Fibroblast of peridontal ligament (primary cell): ENCODE measurements at regions not wholly inside any gene's neighbourhood (a gene's known extent, or its start where the extent isn't known, plus 50 kb on each side); places are given as distances from the start of the nearest gene placed in this dataset.
"Not testable (repeated sequence)": the region's sequence is repeated elsewhere in the genome, so short reads cannot be mapped to it uniquely, and the experiment has no call there.

Source experiments
- DNase-seq: peaks from one replicate; pipeline ENCODE4 v3.0.0-alpha.2; 2010; ENCODE audit errors: extremely low read depth

DNA sequence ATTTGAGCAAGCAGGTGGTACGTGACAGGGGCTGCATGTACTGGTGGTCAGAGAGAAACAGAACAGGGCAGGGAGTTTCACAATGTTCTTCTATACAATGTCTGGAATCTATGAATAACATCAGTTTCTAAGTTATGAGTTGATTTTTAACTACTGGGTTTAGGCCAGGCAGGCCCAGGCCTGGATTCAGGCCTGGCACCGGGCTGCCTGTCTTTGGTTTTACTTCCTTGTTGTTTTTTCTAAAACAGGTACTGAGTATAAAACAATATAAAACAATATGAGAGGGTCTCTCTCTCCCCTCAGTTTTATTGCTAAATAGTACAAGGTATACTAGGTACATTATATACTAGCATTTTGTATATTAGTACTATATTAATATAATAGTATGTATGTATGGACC lies 742.7 kb upstream of the FAT3 start:
- DNase-seq = not testable (repeated sequence)

DNA sequence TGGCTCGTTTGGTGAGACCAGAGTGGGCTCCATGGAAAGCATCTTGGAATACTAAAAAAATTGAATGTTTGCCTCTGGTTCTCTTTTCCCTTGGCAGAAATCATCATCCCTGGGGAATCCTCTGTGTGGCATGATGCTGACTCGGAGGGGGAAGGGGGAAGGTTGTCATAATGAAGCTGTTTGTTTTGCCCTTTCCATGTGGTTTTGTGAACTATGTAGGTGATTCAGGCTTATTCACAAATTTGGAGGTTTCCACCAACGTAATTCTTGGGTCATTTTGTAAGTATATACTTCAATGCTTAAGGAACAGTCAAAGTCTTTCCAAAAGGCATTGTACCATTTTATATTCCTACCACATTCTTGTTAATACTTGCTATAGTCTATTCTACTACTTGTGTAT lies 754.0 kb upstream of the FAT3 start:
- no peak for DNase-seq

DNA sequence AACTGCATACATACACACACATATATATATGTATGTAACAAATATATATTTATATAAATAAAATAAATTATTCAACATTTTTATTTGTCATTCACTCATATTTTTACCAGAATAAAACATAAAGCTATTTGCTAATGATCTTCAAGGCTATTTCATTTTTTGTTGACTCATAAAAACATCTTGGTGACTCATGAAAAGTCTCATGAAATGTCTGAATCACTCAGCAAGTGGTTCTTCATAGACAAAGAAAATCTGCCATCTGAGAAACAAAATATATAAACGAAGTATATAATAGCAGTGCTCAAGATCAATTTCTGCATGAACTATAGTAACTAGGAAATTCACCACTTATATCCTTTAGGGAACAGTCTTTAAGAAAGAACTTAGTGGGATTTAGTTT lies 764.8 kb upstream of the FAT3 start:
- no peak for DNase-seq

DNA sequence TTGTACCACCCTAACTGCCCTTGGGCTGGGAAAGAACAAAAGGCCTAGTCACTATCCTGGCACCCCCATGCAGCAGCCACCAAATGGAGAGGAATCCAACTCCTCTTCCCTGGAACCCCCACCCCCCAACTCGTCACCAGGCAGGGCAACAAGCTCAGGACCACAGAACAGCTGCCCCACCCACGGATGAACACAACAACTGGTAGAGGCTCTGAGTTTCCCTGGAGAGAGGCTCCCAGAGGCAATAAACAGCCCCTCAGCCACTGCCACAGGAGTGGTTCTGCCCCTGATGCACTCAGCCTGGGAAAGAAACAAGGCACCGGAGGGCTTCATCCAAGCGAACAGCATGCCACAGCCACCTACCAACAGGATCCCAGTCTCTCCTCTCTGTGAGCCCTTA lies 778.4 kb upstream of the FAT3 start:
- DNase-seq = no peak

DNA sequence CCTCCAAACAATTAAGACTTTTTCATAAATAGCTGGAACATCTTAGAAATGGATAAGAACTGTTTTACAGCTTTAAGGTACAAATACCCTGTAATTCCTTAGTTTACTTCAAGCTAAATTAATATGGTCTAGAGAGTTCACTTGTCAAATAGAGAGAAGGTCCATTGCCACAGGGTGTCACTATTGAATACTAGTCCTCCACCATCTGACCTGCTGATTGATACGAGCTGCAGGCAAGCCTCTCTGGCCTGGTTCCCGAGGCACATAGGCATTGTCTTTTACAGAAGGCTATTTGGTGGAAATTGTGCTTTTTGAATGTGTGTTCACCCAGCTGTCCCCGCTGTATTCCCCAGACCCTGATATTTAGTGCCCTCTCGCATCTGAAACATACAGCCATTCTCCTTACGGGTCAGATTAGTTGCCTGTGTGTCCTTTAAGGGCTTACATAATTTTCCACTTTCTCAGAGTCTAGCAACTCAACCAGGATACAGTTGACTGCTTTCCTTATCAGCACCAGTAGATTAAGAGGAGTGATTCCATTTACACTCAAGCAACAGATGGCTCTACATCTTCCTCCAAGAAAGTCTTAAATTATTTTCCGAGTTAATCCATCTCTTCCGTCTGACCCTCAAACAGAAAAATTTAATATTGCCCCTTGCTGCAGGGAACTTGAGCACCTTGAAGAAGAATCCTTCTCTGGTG lies 788.8 kb upstream of the FAT3 start:
- DNase-seq = no peak

DNA sequence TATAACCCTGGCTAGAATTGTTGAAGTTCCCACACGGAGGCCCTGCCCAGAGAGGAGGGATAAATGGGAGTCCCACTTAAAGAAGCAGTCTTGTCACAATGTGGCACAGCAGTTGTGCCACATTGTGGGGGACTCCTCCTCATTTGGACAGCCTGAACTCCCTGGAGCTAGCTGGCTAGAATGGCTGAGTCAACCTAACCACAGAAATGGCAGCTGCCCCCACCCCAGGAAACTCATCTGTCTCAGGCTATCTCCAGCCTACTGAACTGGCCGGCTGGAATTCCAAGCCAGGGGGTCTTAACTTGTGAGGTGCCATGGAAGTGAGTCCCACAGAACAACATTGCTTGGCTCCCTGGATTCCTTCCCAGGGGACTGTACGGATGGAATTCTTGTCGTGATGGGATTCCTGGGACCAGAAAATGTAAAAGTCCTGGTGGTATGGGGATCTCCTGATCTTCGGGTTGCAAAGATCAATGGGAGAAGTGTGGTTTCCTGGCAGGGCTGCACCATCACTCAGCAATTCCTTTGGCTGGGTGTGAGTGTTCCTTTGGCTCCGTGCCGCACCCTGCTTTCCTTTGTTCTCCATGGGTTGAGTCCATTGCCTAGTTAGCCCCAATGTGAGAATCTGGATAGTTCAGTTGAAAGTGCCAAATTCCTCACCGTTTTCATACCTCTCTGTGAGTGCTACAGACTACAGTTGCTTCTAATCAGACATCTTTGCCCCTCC lies 791.2 kb upstream of the FAT3 start:
- DNase-seq = no peak

DNA sequence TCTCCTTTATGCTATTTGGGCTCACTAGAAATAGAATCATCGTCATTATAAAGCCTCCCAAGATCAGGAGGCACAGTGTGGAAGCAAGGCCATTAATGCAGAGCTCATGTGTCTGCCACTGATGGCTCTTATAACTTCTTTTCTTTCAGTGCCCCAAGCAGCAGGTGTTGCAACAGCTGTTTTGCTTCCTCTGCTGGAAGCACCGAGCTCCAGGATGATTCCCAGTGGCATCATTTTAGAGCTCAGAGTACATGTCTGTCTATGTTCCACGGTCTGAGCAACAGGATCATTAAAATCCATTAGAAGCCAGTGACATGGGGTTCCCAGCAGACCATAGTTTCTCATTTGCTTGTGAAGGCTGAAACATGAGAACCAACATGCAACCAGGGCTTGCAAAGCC lies 803.0 kb upstream of the FAT3 start:
- no peak for DNase-seq

DNA sequence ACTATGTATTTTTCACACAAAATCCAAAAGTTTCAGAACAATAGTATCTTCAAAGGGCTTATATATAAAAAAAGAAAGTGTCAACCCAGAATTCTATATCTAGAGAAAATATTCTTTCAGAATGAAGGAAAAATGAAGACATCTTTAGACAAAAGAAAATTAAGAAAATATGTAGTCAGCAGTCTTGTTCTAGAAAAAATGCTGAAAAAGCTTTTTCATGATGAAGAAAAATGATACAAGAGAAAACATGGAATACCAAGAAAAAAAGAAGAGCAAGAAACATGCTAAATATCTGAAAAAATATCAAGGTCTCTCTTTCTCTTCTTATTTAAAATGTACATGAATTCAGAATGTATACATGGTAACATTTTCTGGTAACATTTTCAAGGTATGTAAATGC lies 816.8 kb upstream of the FAT3 start:
- DNase-seq = no peak

DNA sequence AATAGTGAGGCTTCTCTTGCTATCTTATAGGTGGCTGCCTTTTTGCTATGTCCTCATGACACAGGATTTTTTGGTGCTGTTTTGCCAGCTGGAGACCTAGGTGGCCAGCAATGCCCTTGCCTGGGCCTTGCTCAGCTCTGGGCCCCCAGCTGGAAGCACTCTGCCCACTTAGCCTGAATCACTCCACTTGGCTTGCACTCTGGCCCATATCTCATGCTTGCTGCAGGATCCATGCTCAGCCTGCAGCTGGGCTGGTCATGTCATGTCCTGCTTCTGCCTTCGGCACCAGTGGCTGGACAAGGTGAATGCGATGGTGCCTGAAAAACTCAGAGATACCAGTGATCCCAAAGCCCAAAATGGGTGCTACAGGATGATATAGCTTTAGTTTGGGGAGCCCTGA lies 818.6 kb upstream of the FAT3 start:
- DNase-seq = no peak

DNA sequence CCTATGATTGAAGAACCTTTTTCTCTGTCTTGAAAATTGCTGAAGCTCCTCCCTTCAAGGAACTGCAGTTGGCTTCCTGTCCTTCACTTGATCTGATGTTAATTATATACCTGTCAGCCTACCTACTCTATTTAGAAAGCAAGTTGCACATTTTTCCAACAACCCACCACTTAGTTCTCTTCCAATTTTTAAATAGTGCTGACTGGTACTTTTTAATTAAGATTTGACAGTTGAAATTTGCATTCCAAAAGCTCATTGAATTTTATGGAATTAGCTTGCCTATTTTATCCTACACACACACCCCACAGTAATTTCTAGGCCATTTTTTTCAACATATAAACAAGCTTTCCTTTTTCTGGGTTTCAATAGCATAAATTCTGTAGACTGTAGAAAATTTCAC lies 820.3 kb upstream of the FAT3 start:
- DNase-seq = no peak

DNA sequence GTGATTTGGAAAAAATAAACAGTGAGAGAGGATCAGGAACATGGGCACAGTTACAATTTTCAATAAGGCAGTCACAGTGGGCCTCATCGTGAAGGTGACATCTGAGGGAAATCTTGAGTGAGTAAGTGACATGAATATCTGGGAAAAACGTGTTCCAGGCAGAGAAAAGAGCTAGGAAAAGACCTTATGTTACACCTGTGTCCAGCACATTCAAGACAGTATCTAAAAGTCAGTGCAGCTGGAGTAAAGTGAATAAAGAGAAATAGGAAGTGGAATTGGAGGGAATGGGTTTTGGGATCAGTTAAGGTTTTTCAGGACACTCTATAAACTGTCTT lies 827.5 kb upstream of the FAT3 start:
- no peak for DNase-seq

DNA sequence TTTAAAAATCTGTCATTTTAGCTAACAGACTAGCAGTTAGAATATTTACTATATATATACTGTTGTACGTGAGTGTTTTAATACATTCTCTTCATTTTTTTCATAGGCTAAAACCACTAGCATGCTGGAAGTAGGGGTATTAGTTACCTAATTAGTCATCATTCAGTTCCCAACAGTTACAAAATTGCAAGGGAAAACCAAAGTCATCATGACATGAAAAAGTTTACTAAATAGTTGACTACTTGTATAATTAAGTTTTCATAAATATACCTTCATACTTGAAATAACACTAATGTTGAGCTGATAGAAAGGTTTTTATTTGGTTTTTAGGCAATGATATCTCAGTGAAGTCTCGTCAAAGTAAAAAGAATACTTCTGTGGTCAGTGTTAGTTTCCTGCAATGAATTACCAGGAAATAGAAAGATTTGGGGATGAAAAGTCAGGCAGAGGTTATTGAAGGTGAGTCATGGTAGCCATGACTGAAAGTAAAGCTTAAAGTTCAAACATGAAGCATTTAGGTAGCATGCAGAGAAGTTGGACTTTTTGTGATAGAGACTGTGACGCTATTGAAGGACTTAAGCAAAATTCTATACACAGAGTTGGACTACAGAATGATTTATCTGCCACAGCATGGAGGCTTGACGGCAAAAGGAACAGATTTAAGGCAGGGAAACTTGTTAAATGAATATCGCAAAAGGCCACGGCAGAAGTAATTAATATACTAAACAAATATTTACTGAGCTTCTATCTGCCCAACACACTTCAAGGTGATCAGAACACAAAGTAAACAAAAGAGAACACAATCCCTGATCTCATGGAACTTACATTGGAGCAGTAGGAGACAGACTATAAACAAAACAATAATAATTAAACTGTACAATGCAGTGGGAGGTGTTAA lies 828.1 kb upstream of the FAT3 start:
- no peak for DNase-seq

DNA sequence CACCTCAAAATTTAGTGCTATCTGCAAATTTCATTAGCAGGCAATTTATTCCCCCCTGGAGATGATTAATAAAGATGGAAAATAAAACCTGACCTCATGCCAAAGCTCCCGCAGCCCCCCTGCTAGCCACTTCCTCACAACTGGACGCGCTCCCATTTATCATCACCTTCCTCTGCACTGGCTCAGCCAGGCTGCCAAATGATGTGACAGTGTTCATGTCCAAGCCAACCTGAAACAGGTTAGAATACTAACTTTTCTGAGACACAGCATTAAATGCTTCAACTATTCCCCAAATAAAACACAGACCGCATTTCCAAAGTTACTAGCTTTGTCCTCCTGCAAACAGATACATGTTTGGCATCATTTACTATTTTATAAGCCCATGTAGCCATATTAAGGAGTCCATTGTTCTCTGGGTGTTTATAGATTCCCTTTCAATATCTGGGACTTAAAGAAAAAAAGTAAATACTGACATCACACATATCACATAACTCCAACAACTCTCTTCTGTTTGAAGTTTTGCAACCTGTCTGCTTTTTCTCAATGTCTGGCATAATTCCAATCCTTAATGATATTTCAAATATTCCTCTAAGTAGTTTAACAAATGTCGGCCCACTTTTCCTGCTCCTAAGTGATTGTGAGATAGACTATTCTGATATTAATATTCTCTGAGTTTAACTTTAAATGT lies 829.7 kb upstream of the FAT3 start:
- DNase-seq = no peak

DNA sequence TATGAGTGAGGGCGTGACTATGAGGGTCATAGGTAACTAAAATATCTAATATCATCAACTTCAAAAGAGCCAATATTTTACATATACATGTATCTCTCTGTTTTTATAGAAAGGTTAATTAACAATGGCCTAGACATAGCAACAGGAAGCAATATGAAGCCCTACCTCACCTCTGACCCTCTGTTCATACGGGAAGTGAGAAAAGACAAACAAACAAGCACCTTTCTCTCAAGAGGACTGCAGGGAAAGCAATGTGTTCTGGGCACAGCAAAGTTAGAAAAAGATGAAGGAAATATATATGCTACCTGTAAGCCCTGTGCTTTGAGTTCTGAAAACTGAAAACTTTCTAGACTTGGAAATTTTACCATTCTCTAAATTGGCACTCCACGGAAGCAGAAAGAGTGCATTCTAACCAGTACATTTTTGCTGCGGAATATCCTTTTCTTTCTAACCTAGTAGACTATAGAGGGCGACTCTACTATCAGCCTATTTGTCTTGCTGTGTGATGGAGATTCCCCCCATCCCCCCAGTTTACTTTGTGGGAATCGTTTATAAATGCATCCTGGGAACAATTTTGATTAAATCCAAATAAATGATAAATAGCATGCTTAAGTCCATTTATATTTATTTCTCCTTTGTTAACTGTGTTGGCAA lies 830.4 kb upstream of the FAT3 start:
- DNase-seq = no peak

DNA sequence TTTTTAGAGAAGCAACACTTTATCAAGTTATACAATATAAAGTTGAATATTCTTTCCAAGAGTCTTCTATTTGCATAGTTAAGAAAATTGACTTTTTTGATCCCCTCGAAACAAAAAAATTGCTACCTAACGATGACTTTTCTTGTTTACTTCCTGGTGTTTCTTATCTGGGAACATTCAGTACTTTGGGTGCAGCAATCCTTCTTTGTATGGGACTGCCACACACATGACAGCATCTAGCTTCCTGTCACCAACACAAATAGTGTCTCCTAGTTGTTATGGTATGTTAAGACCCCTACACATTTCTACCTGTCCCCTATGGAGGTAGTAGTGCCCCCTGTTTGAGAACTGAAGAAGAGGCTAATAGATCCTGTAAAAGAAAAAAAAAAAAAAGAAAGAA lies 841.7 kb upstream of the FAT3 start:
- DNase-seq = no peak

DNA sequence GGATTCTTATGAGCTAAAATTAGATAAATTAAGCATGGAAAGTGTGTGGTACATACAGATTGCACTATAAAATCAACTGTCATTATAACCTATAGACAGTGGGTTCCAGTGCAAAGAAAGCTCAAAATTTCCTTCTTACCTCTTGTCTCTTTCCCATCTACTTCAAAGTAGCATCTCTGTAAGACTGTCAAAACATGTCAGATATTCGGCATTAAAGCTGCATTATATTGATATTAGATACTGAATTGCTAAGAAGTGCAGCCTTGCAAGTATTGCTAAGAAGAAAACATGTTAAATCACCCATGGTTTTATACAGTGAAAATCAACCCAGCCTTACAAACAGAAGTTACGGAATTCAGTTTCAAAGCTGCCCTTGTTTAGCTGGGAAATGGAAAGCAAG lies 849.8 kb upstream of the FAT3 start:
- no peak for DNase-seq

DNA sequence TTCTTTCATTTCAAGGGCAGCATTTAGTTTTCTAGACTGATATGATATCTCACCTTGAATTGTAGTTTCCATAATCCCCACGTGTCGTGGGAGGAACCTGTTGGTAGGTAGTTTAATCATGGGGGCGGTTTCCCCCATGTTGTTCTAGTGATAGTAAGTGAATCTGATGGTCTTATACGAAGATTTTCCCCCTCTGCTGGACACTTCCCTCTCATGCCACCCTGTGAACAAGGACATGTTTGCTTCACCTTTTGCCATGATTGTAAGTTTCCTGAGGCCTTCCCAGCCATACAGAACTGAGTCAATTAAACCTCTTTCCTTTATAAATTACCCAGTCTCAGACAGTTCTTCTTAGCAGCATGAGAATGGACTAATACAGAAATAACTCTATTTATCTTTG lies 851.1 kb upstream of the FAT3 start:
- no peak for DNase-seq

DNA sequence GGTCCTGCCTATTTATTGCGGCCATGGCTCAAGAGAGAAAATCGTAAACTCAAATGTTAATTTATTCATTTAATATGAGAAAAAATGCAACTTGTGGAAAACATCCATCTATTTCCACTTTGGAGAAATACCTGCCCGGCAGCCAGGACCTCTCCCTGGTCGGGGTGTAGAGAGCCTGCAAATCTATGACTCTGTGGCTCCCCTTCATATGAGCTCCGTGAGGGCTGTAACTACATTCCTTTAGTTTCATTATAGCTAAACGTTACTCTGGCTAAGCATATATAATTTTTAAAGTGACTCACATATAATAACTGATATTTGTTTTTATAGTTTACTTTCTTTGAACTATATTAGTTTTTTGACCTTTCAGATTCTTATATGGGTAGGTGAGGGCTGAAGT lies 857.8 kb upstream of the FAT3 start:
- DNase-seq = no peak

DNA sequence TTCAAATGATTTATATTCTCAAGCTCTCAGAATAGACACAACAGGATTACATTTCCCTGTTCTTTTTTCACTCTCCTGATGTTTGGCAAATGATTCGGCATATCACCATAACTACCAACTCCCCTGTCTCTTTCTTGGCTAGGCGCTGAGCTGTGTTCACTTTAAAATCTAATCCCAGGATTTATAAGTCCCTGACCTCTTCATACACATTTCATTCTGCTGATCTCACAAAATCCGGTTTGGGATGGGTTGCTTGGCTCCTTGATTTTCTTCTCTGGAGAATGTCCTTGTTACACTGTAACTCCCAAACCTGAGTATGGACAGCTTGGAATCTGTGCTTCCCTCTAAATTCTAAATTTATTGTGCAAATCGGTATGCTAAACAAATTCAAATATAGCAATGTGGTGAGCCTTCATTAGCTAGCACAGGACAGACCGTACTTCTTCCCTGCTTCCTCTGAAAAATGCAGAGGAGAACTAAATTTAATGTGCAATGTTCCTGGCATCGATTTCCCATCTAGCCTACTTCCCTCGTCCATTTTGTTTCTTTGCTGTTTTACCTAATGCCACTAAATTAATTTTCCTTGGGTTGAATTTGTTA lies 858.5 kb upstream of the FAT3 start:
- no peak for DNase-seq

DNA sequence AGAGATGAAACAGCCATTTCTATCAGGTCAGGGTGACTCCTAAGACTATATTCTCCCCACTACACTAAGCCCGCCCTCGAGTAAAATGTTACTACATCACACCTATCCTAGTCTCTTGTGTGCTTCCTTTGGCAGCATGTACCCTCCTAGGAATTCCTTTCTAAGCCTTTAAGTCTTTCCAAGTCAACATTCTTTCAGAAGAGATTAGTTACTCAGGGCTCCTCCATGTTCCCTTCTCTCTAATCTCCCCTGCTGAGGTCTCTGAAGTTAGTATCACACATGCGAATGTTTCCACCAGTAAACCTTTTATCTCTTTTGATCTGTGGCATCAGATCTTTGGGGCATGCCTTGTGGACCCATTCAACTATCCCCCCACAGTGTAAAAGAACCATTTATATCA lies 873.7 kb upstream of the FAT3 start:
- no peak for DNase-seq

DNA sequence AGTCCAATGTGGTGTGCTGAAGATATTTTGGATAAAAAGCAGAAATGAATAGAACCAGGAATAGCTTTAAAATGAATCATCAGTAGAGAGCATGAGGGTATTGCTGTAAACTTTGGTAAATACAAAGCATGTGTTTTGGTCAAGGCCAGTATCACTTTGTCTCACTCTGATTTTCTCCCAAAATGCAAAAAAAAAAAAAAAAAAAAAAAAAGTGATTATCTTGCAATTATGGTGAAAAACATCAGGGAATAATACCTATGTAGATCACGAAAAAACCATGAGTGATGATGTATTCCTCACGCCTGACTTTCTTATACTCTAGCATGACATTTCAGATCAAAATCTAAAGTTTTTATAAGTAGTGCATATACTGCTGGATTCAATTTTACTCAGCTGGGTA lies 897.9 kb upstream of the FAT3 start:
- DNase-seq = no peak
